CD4-positive, alpha-beta T cell treated with Interleukin-4 for 1 hour (primary cell): ENCODE measurements at regions not wholly inside any gene's neighbourhood (a gene's known extent, or its start where the extent isn't known, plus 50 kb on each side); places are given as distances from the start of the nearest gene placed in this dataset.

Experiments used
- DNase-seq, 2 donors: peaks; one replicate each; pipeline ENCODE4 v3.0.0-alpha.2; 2020 to 2022

DNA sequence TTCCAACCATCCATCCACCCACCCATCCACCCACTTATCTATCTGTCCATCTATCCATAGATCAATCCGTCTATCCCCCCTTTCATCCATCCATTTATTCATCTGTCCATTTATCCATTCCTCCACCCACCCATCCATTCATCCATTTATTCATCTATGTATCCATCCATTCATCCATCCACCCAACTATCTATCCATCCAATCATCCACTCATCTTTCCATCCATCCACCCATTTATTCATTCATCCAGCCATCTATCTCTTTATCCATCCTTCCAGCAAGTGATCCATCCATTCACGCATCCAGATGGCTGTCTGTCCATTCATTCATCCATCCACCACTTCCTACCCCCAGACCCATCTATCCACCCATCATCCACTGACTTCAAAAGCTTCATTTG is 84.0 kb upstream of the CD99 start:
- no peak for DNase-seq

DNA sequence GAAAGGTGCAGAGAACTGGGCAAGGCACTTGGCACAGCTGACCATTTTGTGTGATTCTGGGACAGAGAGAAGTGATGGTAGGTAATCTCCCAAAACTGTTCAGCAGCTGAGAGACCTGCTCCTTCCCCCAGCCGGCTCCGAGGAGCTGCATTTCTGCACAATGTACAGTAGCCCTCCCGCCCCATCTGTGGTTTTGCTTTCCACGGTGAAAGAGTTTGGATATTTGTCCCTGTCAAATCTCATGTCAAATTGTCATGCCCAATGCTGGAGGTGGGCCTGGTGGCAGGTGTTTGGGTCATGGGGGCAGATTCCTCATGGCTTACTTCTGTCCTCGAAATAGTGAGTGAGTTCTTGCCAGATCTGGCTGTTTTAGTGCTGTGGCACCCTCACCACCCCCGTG is 90.5 kb upstream of the CD99 start:
- no peak for DNase-seq

GRCh38 chrX:2596555-2597255 is 94.4 kb upstream of the CD99 start:
- no peak for DNase-seq

GRCh38 chrX:2596045-2596444 is 95.0 kb upstream of the CD99 start:
- no peak for DNase-seq

GRCh38 chrX:2595258-2595657 is 94.5 kb upstream of the DHRSX start:
- no peak for DNase-seq

GRCh38 chrX:2594491-2594890 is 93.7 kb upstream of the DHRSX start:
- no peak for DNase-seq

GRCh38 chrX:2592279-2592678 is 91.5 kb upstream of the DHRSX start:
- no peak for DNase-seq

DNA sequence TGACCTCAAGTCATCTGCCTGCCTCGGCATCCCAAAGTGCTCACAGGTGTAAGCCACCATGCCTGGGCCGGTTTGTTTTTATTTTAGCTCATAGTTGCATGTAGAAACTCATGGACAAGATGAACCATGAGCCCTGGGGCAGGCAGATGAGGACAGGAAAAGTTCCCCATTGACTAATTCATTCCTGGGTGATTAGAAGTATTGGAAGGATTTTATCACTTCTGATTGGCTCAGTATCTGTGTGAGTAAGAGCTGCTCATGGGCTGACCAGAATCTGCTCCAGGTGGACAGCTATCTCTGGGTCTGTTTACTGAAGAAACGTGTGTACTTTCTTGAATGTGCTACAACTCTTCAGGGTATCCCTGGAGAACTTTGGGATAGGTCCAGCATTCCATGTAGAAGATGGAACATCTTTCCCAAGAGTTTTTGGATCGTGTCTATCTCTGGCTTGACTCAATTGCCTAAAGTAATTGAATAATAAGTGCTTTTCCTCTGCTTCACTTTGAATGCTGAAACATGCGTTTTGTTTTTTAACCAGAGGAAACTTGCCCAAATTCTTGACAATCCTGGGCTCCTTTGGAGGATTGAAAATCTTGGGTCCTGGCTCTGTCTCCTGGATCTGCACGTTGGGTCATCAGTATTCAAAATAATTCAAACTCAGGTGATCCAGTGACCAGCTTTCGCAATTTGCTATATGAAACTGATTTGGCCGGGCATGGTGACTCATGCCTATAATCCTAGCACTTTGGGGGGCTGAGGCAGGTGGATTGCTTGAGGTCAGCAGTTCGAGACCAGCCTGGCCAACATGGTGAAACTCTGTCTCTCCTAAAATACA is 88.6 kb upstream of the DHRSX start:
- DNase-seq, result no peak

DNA sequence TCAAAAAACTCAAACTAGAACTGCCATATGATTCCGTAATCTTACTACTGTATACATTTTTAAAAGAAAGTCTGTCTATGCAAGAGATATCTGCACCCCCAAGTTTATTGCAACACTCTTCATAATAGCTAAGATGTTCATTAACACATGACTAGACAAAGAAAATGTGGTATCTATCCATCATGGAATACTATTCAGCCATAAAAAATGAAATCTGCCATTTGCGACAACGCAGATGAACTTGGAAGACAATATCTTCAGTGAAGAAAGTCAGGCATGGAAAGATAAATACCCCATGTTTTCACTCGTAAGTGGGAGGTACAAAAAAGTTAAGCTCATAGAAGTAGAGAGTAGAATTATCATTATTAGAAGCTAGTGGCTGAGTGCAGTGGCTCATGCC is 87.3 kb upstream of the DHRSX start:
- DNase-seq, result no peak

GRCh38 chrX:2587146-2587545 is 86.4 kb upstream of the DHRSX start:
- no peak for DNase-seq

GRCh38 chrX:2585158-2585470 is 84.3 kb upstream of the DHRSX start:
- DNase-seq, result no peak

DNA sequence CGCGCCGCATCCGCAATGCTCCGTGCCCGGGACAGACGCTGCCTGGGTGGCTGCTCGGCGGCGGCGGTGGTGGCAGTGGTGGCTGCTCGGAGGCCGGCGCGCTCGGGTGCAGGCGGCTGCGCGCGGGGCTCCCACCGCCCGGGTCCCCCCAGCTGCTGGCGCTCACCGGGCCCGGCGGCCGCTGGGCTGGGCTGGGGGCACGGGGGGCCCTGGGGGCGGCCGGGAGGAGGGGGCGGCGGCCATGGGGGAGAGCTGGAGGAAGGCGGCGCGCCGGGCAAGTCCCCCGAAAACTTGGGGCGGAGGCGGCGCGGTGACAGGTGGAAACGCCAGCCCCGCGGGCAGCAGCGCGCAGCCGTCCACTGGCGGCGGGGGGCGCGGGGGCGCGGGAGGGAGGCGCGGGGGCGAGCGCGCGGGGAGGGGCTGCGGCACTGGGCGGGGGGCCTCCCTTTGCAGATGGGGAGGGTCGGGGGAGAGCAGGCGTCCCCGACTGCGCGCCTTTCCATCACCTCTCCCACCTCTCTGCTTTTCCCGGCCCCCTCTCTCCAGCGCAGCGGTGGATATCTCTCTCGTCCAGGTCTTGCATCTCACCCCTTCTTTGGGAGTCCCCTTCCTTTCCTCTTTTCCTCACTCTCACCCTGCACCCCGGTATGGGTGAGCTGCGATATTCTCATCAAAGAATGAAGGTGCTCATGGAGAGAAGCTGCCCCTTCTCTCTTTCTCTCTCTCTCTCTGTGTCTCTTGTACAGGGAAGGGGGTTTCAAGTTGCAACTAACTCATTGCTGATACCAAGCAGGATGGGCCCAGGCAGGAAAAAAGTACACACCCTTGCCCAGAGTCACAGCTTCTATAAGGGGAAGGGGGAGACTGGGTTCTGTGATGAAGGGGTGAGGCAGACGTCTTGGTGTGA is 83.7 kb upstream of the DHRSX start:
- no peak for DNase-seq

- no peak for DNase-seq
Observed at GRCh38 chrX:2583194-2584162, 82.7 kb upstream of the DHRSX start.

GRCh38 chrX:2582667-2583066 is 81.9 kb upstream of the DHRSX start:
- DNase-seq, result no peak

DNA sequence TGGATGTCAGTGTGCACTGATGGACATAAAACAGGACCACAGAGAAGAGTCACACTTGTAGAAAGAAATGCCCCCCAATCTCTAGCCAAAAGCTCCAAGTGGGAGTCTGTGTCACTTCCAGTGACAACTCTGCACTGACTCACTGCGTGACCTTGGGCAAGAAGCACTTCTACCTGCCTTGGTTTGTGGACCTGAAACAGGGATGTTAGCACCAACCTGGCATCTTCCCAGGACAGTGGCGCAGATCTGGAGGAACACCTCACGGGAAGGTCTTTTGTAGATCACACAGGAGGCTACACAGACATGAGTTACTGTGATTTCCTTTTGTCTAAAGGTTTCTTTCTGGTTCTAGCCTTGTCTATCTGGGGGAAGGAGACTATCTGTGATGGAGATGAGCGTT is 80.5 kb upstream of the DHRSX start:
- no peak for DNase-seq

- DNase-seq, result no peak
Observed at GRCh38 chrX:2578864-2579263, 78.1 kb upstream of the DHRSX start.

DNA sequence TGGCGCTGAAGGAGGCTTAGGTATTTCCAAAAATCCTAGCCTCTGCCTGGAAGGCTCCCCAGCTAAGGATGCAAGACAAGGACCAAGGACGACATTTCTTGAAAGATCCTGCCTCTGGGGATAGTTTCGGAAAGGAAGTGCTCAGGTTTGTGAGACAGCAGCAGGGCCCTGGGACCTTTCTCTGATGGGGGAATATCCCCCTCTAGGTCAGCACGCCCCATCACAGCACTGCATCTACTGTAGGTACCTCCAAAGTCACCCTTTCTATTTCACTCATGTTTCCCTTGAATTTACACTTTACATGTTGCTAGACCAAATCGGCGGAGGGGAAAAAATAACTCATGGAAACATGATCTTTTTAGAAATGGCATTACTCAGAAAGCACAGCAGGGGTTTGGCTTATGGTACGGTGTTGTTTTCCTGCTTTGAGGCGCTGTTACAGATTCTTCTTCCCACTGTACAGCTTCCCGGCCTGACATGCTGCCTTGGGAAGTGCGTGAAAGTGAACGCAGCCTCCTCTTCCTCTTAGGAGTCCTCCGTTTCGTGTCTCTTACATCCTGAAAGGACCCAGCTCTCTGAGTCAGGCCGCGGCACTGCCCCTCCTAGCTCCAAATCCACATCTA is 77.2 kb upstream of the DHRSX start:
- DNase-seq, result no peak

DNA sequence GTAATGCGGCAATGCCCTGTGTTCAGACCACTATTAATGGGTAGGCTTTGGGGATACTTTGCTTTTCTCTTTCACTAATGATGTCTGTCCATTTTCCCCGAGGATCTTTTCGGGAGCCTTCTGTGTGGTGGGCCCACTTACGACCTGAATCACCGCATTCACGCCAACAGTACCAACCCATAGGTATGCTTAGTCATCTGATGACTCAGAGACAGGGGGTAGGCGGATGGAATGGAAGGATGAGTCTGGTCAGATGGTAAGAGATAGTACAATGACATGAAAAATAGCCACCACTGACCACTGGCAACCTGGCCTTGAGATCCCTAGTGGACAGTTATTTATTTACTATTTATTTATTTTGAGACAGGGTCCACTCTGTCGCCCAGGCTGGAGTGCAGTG is 76.0 kb upstream of the DHRSX start:
- no peak for DNase-seq

DNA sequence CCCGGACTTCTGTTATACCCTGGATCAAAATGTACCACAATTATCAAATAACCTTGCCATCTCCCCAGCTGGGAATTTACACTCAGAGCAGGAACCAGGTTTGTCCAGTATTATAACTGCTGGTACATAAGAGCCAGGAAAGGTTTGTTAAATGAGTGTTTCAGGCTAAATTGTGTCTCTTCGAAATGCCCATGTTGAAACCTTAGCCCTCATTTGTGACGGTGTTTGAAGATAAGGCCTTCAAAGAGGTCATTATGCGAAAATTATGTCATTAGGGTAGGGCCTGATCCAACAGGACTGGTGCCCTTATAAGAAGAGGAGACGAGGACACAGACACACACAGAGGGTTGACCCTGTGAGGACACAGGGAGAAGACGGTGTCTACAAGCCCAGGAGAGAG is 73.5 kb upstream of the DHRSX start:
- no peak for DNase-seq

DNA sequence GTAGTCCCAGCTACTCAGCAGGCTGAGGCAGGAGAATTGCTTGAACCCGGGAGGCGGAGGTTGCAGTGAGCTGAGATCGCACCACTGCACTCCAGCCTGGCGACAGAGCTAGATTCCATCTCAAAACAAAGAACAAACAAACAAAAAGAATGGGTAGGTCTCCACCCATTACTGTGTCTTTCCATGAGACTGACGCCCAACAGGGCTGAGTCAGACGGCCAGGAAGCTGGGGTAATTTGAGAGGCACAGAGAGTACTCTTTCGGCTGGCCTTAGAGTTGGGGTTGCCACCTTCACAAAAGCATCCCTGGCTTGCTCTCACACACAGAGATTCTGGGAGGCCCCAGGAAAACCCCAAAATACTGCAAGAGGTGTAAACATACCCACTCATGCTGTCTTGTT is 72.0 kb upstream of the DHRSX start:
- DNase-seq, result no peak

- no peak for DNase-seq
Observed at GRCh38 chrX:2568125-2568524, 67.3 kb upstream of the DHRSX start.

GRCh38 chrX:2566055-2566454 is 65.3 kb upstream of the DHRSX start:
- DNase-seq, result no peak
